ENCODE measurements at regions not wholly inside any gene's neighbourhood (a gene's known extent, or its start where the extent isn't known, plus 50 kb on each side); places are given as distances from the start of the nearest gene placed in this dataset.

- TF ChIP-seq, protein P1, sequence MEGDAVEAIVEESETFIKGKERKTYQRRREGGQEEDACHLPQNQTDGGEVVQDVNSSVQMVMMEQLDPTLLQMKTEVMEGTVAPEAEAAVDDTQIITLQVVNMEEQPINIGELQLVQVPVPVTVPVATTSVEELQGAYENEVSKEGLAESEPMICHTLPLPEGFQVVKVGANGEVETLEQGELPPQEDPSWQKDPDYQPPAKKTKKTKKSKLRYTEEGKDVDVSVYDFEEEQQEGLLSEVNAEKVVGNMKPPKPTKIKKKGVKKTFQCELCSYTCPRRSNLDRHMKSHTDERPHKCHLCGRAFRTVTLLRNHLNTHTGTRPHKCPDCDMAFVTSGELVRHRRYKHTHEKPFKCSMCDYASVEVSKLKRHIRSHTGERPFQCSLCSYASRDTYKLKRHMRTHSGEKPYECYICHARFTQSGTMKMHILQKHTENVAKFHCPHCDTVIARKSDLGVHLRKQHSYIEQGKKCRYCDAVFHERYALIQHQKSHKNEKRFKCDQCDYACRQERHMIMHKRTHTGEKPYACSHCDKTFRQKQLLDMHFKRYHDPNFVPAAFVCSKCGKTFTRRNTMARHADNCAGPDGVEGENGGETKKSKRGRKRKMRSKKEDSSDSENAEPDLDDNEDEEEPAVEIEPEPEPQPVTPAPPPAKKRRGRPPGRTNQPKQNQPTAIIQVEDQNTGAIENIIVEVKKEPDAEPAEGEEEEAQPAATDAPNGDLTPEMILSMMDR (conservative IDR thresholded peaks at IDR 0.05; ENCODE audit: low read depth, low read length): no peak
- no peak for TF ChIP-seq EZH2 (IDR thresholded peaks at IDR 0.05; ENCODE audit: borderline replicate concordance, low read depth, low read length, poor library complexity, severe bottlenecking)
Measured at GRCh38 chr6:98648211-98648914, 186.0 kb upstream of the POU3F2 start.
